IMR-90 (cell line): ENCODE measurements at regions not wholly inside any gene's neighbourhood (a gene's known extent, or its start where the extent isn't known, plus 50 kb on each side); places are given as distances from the start of the nearest gene placed in this dataset.

Experiments
- BHLHE40 ChIP-seq: fragments of 150-350 bp; IDR thresholded peaks from 2 replicates; pipeline ENCODE4 v1.6.1; 2016; ENCODE audit warnings: mild to moderate bottlenecking, low read depth, low read length
- CEBPB ChIP-seq: IDR thresholded peaks from 2 replicates; pipeline ENCODE4 v1.6.1; 2012; ENCODE audit warnings: low read depth, low read length, improper control_type of control experiment
- FOS ChIP-seq: fragments of 150-350 bp; IDR thresholded peaks from 2 replicates; pipeline ENCODE4 v1.6.1; 2016; ENCODE audit warnings: low read depth, low read length
- MAZ ChIP-seq: IDR thresholded peaks from 2 replicates; pipeline ENCODE4 v1.6.1; 2012; ENCODE audit warnings: low read depth, mild to moderate bottlenecking, low read length, improper control_type of control experiment, moderate library complexity, borderline replicate concordance
- POLR2A ChIP-seq: IDR thresholded peaks from 2 replicates; pipeline ENCODE4 v1.6.1; 2012; ENCODE audit warnings: mild to moderate bottlenecking, low read depth, low read length
- RFX5 ChIP-seq: IDR thresholded peaks from 2 replicates; pipeline ENCODE4 v1.8.0; 2012; ENCODE audit warnings: low read depth, mild to moderate bottlenecking, low read length, moderate library complexity
- TF ChIP-seq, protein P1 (sequence below): conservative IDR thresholded peaks from 2 replicates; pipeline ENCODE4 v1.5.1; 2012; ENCODE audit warnings: mild to moderate bottlenecking, low read depth, low read length, improper control_type of control experiment

DNA sequence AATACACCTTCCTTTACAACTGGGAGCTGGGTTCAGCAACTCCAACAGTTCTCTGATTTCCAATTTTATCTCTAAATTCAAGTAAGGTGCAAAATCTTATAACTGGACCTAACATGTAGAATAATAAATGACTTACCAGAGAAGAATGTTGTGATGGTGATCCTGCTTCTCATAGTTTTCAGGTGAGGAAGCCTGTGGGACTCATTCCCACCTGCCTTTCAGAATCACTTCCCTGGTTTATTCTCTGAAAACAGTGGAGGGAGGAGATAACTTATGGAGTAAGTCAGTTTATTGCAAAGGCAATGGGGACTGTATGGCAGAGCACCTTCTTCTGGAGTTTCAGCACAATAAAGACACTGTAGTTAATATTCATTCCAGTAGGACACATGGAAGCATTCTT is 1188.2 kb upstream of the FAM98A start:
- no peak for TF ChIP-seq BHLHE40
- TF ChIP-seq, protein P1, sequence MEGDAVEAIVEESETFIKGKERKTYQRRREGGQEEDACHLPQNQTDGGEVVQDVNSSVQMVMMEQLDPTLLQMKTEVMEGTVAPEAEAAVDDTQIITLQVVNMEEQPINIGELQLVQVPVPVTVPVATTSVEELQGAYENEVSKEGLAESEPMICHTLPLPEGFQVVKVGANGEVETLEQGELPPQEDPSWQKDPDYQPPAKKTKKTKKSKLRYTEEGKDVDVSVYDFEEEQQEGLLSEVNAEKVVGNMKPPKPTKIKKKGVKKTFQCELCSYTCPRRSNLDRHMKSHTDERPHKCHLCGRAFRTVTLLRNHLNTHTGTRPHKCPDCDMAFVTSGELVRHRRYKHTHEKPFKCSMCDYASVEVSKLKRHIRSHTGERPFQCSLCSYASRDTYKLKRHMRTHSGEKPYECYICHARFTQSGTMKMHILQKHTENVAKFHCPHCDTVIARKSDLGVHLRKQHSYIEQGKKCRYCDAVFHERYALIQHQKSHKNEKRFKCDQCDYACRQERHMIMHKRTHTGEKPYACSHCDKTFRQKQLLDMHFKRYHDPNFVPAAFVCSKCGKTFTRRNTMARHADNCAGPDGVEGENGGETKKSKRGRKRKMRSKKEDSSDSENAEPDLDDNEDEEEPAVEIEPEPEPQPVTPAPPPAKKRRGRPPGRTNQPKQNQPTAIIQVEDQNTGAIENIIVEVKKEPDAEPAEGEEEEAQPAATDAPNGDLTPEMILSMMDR: no peak
- TF ChIP-seq POLR2A: no peak
- no peak for TF ChIP-seq RFX5
- no peak for TF ChIP-seq CEBPB
- no peak for TF ChIP-seq MAZ
- TF ChIP-seq FOS: no peak
